ENCODE measurements at regions not wholly inside any gene's neighbourhood (a gene's known extent, or its start where the extent isn't known, plus 50 kb on each side); places are given as distances from the start of the nearest gene placed in this dataset.

DNA sequence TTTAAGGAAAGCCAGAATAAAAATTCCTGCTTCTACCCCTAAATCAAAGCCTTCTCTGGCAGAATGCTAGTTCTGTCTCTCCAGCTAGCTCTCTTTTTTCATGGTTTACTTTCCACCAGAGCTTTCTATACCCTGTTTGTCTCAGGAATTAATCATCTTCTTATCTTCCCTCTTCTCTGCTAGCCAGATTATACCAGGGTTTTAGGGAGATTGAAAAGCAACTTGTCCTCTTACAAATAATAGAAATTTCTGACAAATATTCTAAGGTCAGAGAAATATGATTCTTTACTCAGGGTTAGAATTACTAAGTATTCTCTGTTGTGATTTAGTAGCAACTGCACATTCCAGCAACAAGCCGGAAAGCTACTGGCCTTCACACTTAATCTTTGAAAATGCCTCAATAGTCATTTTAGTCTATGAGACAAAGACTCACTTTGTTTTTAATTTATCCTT, 166.4 kb downstream of the TANC2 start:
- in situ Hi-C loops (cut with HindIII; ENCODE audit: low sequenced_read_pairs), result no loop called here
- no peak overlapping the region for H3K4me3 ChIP-seq (ENCODE audit: low read depth, low read length)
- no peak for DNase-seq (ENCODE audit: low read depth)
- TF ChIP-seq, protein P1, sequence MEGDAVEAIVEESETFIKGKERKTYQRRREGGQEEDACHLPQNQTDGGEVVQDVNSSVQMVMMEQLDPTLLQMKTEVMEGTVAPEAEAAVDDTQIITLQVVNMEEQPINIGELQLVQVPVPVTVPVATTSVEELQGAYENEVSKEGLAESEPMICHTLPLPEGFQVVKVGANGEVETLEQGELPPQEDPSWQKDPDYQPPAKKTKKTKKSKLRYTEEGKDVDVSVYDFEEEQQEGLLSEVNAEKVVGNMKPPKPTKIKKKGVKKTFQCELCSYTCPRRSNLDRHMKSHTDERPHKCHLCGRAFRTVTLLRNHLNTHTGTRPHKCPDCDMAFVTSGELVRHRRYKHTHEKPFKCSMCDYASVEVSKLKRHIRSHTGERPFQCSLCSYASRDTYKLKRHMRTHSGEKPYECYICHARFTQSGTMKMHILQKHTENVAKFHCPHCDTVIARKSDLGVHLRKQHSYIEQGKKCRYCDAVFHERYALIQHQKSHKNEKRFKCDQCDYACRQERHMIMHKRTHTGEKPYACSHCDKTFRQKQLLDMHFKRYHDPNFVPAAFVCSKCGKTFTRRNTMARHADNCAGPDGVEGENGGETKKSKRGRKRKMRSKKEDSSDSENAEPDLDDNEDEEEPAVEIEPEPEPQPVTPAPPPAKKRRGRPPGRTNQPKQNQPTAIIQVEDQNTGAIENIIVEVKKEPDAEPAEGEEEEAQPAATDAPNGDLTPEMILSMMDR (IDR thresholded peaks at IDR 0.05; ENCODE audit: low read depth, low read length, missing control alignments), result no peak

DNA sequence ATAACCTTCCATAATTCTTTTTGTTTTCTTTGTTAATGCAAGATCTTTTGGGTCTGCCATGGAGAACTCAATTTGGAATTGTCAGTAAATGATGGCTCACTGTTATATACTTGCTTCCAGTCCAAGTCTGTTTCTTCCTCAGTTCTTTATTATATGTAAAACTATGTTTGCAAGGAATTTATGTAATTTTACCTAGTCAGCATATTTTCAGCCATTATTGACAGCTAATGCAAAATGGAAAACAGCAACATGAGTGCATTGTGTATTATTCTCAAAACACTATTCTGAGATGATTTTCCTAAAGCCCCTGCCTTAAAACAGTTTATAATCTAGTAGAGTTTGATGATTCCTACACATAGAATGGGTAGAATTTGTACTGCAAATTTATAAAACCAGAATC, 167.5 kb downstream of the TANC2 start:
- no peak overlapping the region for H3K4me3 ChIP-seq (ENCODE audit: low read depth, low read length)
- TF ChIP-seq, protein P1 (IDR thresholded peaks at IDR 0.05; ENCODE audit: low read depth, low read length, missing control alignments), result no peak
- in situ Hi-C loops (cut with HindIII; ENCODE audit: low sequenced_read_pairs), result no loop called here
- no peak for DNase-seq (ENCODE audit: low read depth)

DNA sequence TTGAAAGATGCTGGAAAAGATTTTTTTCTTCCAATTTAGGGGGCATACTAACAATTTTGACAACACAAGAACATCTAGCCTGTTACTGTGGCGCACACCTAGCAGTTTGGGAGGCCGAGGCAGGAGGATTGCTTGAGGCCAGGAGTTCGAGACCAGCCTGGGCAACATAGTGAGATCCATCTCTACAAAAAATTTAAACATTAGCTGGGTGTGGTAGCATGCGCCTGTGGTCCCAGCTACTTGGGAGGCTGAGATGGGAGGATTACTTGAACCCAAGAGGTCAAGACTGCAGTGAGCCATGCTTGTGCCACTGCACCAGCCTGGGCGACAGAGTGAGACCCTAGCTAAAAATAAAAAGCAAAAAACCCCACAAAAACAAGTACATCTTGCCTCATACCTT, 168.8 kb downstream of the TANC2 start:
- in situ Hi-C loops (cut with HindIII; ENCODE audit: low sequenced_read_pairs), result no loop called here

DNA sequence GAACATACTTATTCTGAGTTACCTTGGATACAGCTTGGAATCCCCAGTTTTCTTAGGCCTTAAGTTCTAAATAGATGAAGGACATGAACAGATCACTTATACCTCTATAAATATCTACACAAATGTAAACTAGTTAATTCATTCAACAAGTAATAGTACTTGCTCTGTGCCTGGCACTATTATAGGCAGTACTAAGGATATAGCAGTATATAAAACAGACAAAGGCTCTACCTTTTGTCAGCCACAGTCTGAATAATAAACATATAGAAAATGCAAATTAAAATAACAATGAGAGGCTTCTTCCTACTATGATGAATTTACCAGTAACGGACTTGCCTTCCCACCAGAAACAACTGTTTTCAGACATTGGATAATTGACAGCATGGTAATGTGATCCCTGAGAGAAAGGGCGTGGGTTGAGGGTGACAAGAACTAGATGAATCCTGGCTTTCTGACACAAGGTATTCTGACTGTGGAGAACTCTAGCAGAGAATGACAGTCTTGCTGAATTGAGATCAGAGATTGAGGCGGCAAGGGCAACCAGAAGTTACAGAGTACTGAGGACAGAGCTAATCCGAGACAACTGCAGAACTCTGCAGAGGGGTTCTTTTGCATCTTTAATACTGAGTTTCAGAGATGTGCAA, 170.5 kb downstream of the TANC2 start:
- TF ChIP-seq, protein P1 (IDR thresholded peaks at IDR 0.05; ENCODE audit: low read depth, low read length, missing control alignments), result no peak
- no peak for DNase-seq (ENCODE audit: low read depth)
- H3K4me3 ChIP-seq (ENCODE audit: low read depth, low read length), result no peak overlapping the region
- in situ Hi-C loops (cut with HindIII; ENCODE audit: low sequenced_read_pairs), result no loop called here

More for the DNA sequence above, 168.8 kb downstream of the TANC2 start:
- H3K4me3 ChIP-seq (ENCODE audit: low read depth, low read length), result no peak overlapping the region
- DNase-seq (ENCODE audit: low read depth), result no peak
- TF ChIP-seq, protein P1 (IDR thresholded peaks at IDR 0.05; ENCODE audit: low read depth, low read length, missing control alignments), result no peak

DNA sequence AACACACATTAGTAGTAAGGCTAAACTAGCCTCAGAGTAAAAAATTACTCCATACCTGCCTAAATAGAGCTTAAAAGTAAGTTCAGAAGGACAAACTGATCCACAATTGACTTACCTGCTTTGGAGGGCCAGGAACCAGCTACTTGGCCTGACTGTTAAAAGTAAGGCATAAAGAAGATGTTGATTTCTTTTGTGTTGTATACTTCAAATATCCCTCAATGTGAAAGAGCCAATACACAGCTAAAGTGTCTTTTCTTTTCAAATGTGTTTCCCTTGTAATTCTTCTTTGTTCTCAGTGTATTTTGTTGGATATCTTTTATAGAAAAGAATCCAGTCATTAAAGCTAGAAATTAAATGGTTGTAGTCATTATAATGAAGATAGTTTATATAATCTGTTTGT, 171.1 kb downstream of the TANC2 start:
- TF ChIP-seq, protein P1 (IDR thresholded peaks at IDR 0.05; ENCODE audit: low read depth, low read length, missing control alignments), result no peak
- H3K4me3 ChIP-seq (ENCODE audit: low read depth, low read length), result no peak overlapping the region
- no peak for DNase-seq (ENCODE audit: low read depth)
- in situ Hi-C loops (cut with HindIII; ENCODE audit: low sequenced_read_pairs), result no loop called here

DNA sequence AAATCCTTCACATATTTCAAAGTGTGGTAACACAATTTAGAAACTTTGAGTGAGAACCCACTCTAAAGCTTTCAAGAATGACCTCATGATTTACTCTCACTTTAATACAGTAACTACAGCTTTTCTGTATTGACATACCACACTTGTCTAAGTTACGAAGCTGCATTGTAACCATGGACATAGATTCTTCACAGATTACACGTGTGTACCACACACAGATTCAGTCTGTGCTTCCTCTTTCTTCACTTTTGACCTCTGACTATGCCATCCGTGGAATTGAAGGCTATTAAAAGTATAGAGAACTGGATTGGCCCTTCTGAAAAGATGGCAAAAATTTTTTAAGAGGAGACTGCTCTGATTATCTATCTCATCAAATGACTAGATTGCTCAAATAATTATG, 172.7 kb downstream of the TANC2 start:
- in situ Hi-C loops (cut with HindIII; ENCODE audit: low sequenced_read_pairs), result no loop called here
- no peak overlapping the region for H3K4me3 ChIP-seq (ENCODE audit: low read depth, low read length)
- TF ChIP-seq, protein P1 (IDR thresholded peaks at IDR 0.05; ENCODE audit: low read depth, low read length, missing control alignments), result no peak
- no peak for DNase-seq (ENCODE audit: low read depth)
